Right lobe of liver (tissue), 4 donors: ENCODE measurements at regions not wholly inside any gene's neighbourhood (a gene's known extent, or its start where the extent isn't known, plus 50 kb on each side); places are given as distances from the start of the nearest gene placed in this dataset.

Experiments
- POLR2A ChIP-seq: fragments of 450-650 bp; IDR thresholded peaks from one replicate; pipeline ENCODE4 v1.6.1; 2017; ENCODE audit warnings: antibody characterized with exemption, mild to moderate bottlenecking
- TF ChIP-seq, protein P1 (sequence below), 4 donors: fragments of 200-600 bp in 3 of 4; fragments of 450-650 bp in 1 of 4; IDR thresholded peaks; one replicate each; pipeline versions ENCODE4 v1.5.1 to v1.8.0; 2016 to 2022; ENCODE audit warnings: antibody characterized with exemption in 4 of 4, mild to moderate bottlenecking in 2 of 4
- donor health status: DM: no; HTN: no; CAD: no.
- donor health status: DM: no; HTN: no; CAD: no.
- donor health status: DM: no; HTN: yes; CAD: no.

DNA sequence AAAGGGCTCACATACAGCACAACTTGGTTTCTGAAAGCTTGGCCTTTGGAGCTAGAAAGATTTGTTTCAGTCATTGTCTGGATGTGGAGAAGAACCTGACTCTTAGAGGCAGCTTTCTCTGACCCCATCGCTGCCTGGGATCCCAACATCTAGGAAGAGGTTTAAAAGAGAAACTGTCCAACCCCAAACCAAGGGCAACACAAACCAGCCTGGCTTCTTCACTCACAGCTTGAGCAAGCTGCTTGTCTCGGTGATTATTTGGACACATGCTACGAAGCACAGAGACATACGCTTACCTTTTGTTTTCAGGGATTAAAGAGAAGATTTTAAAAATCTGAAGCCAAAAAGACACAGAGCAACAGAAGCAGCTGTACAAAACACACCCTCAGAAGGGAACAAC lies 109.8 kb downstream of the ETS2 start:
- TF ChIP-seq POLR2A, result no peak
- TF ChIP-seq, protein P1, sequence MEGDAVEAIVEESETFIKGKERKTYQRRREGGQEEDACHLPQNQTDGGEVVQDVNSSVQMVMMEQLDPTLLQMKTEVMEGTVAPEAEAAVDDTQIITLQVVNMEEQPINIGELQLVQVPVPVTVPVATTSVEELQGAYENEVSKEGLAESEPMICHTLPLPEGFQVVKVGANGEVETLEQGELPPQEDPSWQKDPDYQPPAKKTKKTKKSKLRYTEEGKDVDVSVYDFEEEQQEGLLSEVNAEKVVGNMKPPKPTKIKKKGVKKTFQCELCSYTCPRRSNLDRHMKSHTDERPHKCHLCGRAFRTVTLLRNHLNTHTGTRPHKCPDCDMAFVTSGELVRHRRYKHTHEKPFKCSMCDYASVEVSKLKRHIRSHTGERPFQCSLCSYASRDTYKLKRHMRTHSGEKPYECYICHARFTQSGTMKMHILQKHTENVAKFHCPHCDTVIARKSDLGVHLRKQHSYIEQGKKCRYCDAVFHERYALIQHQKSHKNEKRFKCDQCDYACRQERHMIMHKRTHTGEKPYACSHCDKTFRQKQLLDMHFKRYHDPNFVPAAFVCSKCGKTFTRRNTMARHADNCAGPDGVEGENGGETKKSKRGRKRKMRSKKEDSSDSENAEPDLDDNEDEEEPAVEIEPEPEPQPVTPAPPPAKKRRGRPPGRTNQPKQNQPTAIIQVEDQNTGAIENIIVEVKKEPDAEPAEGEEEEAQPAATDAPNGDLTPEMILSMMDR (IDR thresholded peaks at IDR 0.05), result no peak
